OCI-LY7 (cell line): ENCODE measurements at regions not wholly inside any gene's neighbourhood (a gene's known extent, or its start where the extent isn't known, plus 50 kb on each side); places are given as distances from the start of the nearest gene placed in this dataset.

Experiments used
- BruUV-seq: library from RNA; stranded (reverse); fragments of 400-500 nt; replicated peaks from 2 replicates; lab custom pipeline; 2021; lab: Mats Ljungman, UMichigan
- CTCF ChIA-PET: fragments of 300-600 bp; sonication (Branson Sonifier 250); formaldehyde crosslinking; loops from one replicate; lab custom pipeline; 2022; ENCODE audit warnings: antibody characterized with exemption; ENCODE audit not compliant: unreplicated experiment; lab: Charles Lee
- POLR2A ChIA-PET: fragments of 300-600 bp; sonication (Branson Sonifier 250); formaldehyde crosslinking; loops from one replicate; lab custom pipeline; 2022; ENCODE audit warnings: antibody characterized with exemption; lab: Charles Lee
- DNase-seq: peaks from one replicate; pipeline ENCODE4 v3.0.0-alpha.2; 2015; ENCODE audit warnings: low spot score
- H2AFZ ChIP-seq: fragments of 200-600 bp; sonication (generic), shearing (Covaris generic); 2 replicates; pipeline ENCODE4 v1.6.1; 2014; ENCODE audit warnings: mild to moderate bottlenecking, antibody characterized with exemption, low read length, moderate library complexity
- H3K27ac ChIP-seq: fragments of 200-600 bp; sonication (generic); 2 replicates; pipeline ENCODE4 v1.5.1; 2014; ENCODE audit warnings: mixed run types, low read depth, mild to moderate bottlenecking, moderate library complexity, low read length, inconsistent platforms; ENCODE audit not compliant: poor library complexity, severe bottlenecking
- H3K36me3 ChIP-seq: fragments of 200-600 bp; sonication (generic); 2 replicates; pipeline ENCODE4 v1.6.1; 2014; ENCODE audit warnings: mild to moderate bottlenecking, antibody characterized with exemption, low read length, moderate library complexity, mixed read lengths; ENCODE audit not compliant: insufficient read depth
- H3K4me1 ChIP-seq: fragments of 200-600 bp; sonication (generic); 2 replicates; pipeline ENCODE4 v1.5.1; 2014; ENCODE audit warnings: mild to moderate bottlenecking, low read length; ENCODE audit not compliant: insufficient read depth, poor library complexity, severe bottlenecking
- H3K4me2 ChIP-seq: fragments of 200-600 bp; sonication (generic); 2 replicates; pipeline ENCODE4 v1.6.1; 2014; ENCODE audit warnings: mild to moderate bottlenecking, low read length
- H3K4me3 ChIP-seq: fragments of 200-600 bp; sonication (generic); 2 replicates; pipeline ENCODE4 v1.5.1; 2014; ENCODE audit warnings: mild to moderate bottlenecking, low read depth, low read length; ENCODE audit not compliant: poor library complexity, severe bottlenecking
- H3K79me2 ChIP-seq: fragments of 200-600 bp; sonication (generic); 2 replicates; pipeline ENCODE4 v1.6.1; 2016; ENCODE audit warnings: low read depth, mild to moderate bottlenecking, low read length, moderate library complexity, mixed read lengths; ENCODE audit not compliant: insufficient read depth
- H3K9me2 ChIP-seq: fragments of 200-600 bp; sonication (generic); 2 replicates; pipeline ENCODE4 v1.6.1; 2016; ENCODE audit warnings: mild to moderate bottlenecking, low read length, mixed read lengths; ENCODE audit not compliant: insufficient read depth
- H3K9me3 ChIP-seq: fragments of 200-600 bp; sonication (generic); 2 replicates; pipeline ENCODE4 v1.6.1; 2014; ENCODE audit warnings: mild to moderate bottlenecking, mixed run types, low read length, mixed read lengths
- H4K20me1 ChIP-seq: fragments of 200-600 bp; sonication (generic); 2 replicates; pipeline ENCODE4 v1.6.1; 2014; ENCODE audit warnings: mild to moderate bottlenecking, antibody characterized with exemption, low read length, moderate library complexity, mixed read lengths; ENCODE audit not compliant: insufficient read depth
- CTCF ChIP-seq: fragments of 200-600 bp; sonication (generic); conservative IDR thresholded peaks from 2 replicates; pipeline ENCODE4 v1.5.1; 2014; ENCODE audit warnings: mild to moderate bottlenecking, antibody characterized with exemption, low read length, moderate library complexity, mixed read lengths
- EZH2phosphoT487 ChIP-seq: fragments of 200-600 bp; sonication (generic); IDR thresholded peaks from 2 replicates; pipeline ENCODE4 v1.6.1; 2018; ENCODE audit warnings: low read depth, borderline replicate concordance, mild to moderate bottlenecking, mixed run types, antibody characterized with exemption, low read length, moderate library complexity, mixed read lengths
- intact Hi-C: fragments of 100-400 bp; cut with micrococcal nuclease; formaldehyde crosslinking; loops from one replicate; pipeline ENCODE4 v1.10.0; 2022; ENCODE audit not compliant: unreplicated experiment

GRCh38 chr2:67898595-67898994 is 164.2 kb downstream of the C1D start:
- BruUV-seq, result no TSS peak
- Histone ChIP-seq H3K4me1 (no peaks in the 10 kb centered on the region), H3K4me3 (no peak overlapping the region), H3K9me2 (no peaks in the 10 kb centered on the region), H3K4me2 (no peak overlapping the region), H3K36me3 (no peaks in the 10 kb centered on the region), H4K20me1 (no peaks in the 10 kb centered on the region), H3K27ac (no peak overlapping the region), H3K79me2 (no peaks in the 10 kb centered on the region), H3K9me3 (no peaks in the 10 kb centered on the region), H2AFZ (no peak overlapping the region)
- intact Hi-C loops, result no loop called here
- ChIA-PET POLR2A (no interaction called here), CTCF (no interaction called here)
- TF ChIP-seq EZH2phosphoT487 (no peak), CTCF (no peak)
- no peak for DNase-seq

GRCh38 chr2:67899187-67899586 is 163.6 kb downstream of the C1D start:
- Histone ChIP-seq H2AFZ (no peak overlapping the region), H3K9me2 (no peaks in the 10 kb centered on the region), H3K9me3 (no peaks in the 10 kb centered on the region), H3K36me3 (no peaks in the 10 kb centered on the region), H3K4me3 (no peak overlapping the region), H3K4me2 (no peak overlapping the region), H3K27ac (no peak overlapping the region), H4K20me1 (no peaks in the 10 kb centered on the region), H3K4me1 (no peaks in the 10 kb centered on the region), H3K79me2 (no peaks in the 10 kb centered on the region)
- ChIA-PET POLR2A (no interaction called here), CTCF (no interaction called here)
- DNase-seq, result no peak
- no TSS peak for BruUV-seq
- TF ChIP-seq EZH2phosphoT487 (no peak), CTCF (no peak)
- intact Hi-C loops, result no loop called here

GRCh38 chr2:67900826-67901225 is 162.0 kb downstream of the C1D start:
- Histone ChIP-seq H4K20me1 (no peaks in the 10 kb centered on the region), H3K4me3 (no peak overlapping the region), H3K4me1 (no peaks in the 10 kb centered on the region), H3K9me3 (no peaks in the 10 kb centered on the region), H2AFZ (no peak overlapping the region), H3K9me2 (no peaks in the 10 kb centered on the region), H3K4me2 (no peak overlapping the region), H3K27ac (no peak overlapping the region), H3K36me3 (no peaks in the 10 kb centered on the region), H3K79me2 (no peaks in the 10 kb centered on the region)
- no peak for DNase-seq
- POLR2A ChIA-PET, result interaction anchor here (0.7 kb wide), 1 partner anchor 64 kb away, joined by 3 read pairs; no protein-coding TSS in a partner anchor
- no peak for TF ChIP-seq EZH2phosphoT487
- no peak for TF ChIP-seq CTCF
- BruUV-seq, result no TSS peak
- CTCF ChIA-PET, result no interaction called here
- intact Hi-C loops, result no loop called here
